CD4-positive, alpha-beta T cell (primary cell): ENCODE measurements at regions not wholly inside any gene's neighbourhood (a gene's known extent, or its start where the extent isn't known, plus 50 kb on each side); places are given as distances from the start of the nearest gene placed in this dataset.

Experiments
- ATAC-seq: fragments of 200-7000 bp; cut with Tn5 transposase; one replicate; pipeline ENCODE4 v1.10.0; 2022; ENCODE audit warnings: mild to moderate bottlenecking; ENCODE audit not compliant: poor library complexity
- CTCF ChIA-PET: fragments of 350-600 bp; sonication (Branson Sonifier 250); formaldehyde crosslinking; loops from one replicate; lab custom pipeline; 2021; ENCODE audit warnings: antibody characterized with exemption, inconsistent platforms; lab: Charles Lee
- POLR2A ChIA-PET: fragments of 350-600 bp; sonication (Branson Sonifier 250); formaldehyde crosslinking; loops from one replicate; lab custom pipeline; 2021; ENCODE audit warnings: antibody characterized with exemption, inconsistent platforms; lab: Charles Lee
- DNase-seq, 14 experiments: peaks; one replicate each; pipeline ENCODE4 v3.0.0-alpha.2; 2013 to 2020; ENCODE audit warnings: mixed read lengths in 2 of 14
- H3K27ac ChIP-seq, 2 donors: one replicate each; pipeline versions ENCODE4 v1.5.1 to v1.7.0; 2013; ENCODE audit warnings: low read length in 2 of 2, low read depth in 1 of 2, mild to moderate bottlenecking in 1 of 2
- H3K27me3 ChIP-seq, 2 experiments: 1 replicate in 1 of 2; 2 replicates in 1 of 2; pipeline versions ENCODE4 v1.6.1 to v1.7.0; 2013; ENCODE audit warnings: low read length in 2 of 2, control low read depth in 1 of 2, mild to moderate bottlenecking in 1 of 2, moderate library complexity in 1 of 2; ENCODE audit not compliant: insufficient read depth in 2 of 2, control insufficient read depth in 1 of 2
- H3K36me3 ChIP-seq: one replicate; pipeline ENCODE4 v1.6.1; 2013; ENCODE audit warnings: low read length, control low read depth; ENCODE audit not compliant: insufficient read depth
- H3K4me1 ChIP-seq: one replicate; pipeline ENCODE4 v1.6.1; 2013; ENCODE audit warnings: low read length, control low read depth; ENCODE audit not compliant: insufficient read depth
- H3K4me3 ChIP-seq: one replicate; pipeline ENCODE4 v1.5.1; 2013; ENCODE audit warnings: mild to moderate bottlenecking, low read length, moderate library complexity
- H3K9me3 ChIP-seq, 2 experiments: 1 replicate in 1 of 2; 2 replicates in 1 of 2; pipeline versions ENCODE4 v1.6.1 to v1.7.0; 2013; ENCODE audit warnings: low read length in 2 of 2, mild to moderate bottlenecking in 2 of 2, control low read depth in 1 of 2, moderate library complexity in 1 of 2; ENCODE audit not compliant: control insufficient read depth in 1 of 2, insufficient read depth in 1 of 2
- H3K27ac Mint-ChIP-seq: one replicate; pipeline ENCODE4 v1.8.0; 2020; ENCODE audit warnings: mixed read lengths
- H3K27me3 Mint-ChIP-seq: one replicate; pipeline ENCODE4 v1.8.0; 2021; ENCODE audit warnings: mixed read lengths
- H3K36me3 Mint-ChIP-seq: one replicate; pipeline ENCODE4 v1.8.0; 2021; ENCODE audit warnings: low read depth, mixed read lengths
- H3K4me1 Mint-ChIP-seq: one replicate; pipeline ENCODE4 v1.8.0; 2021; ENCODE audit warnings: low read depth, mixed read lengths
- H3K4me3 Mint-ChIP-seq: one replicate; pipeline ENCODE4 v1.8.0; 2020; ENCODE audit warnings: mild to moderate bottlenecking, mixed read lengths
- H3K9me3 Mint-ChIP-seq: one replicate; pipeline ENCODE4 v1.8.0; 2020; ENCODE audit warnings: mixed read lengths
- intact Hi-C, 2 experiments: fragments of 100-400 bp; cut with DNase I in 1 of 2; cut with micrococcal nuclease in 1 of 2; formaldehyde crosslinking; loops; one replicate each; pipeline versions ENCODE4 v1.15.1 to v1.9.0; 2023 to 2025; cut with DNase I, micrococcal nuclease
- TF ChIP-seq, protein P1 (sequence below): fragments of 200-600 bp; IDR thresholded peaks from one replicate; pipeline ENCODE4 v1.8.0; 2022; ENCODE audit warnings: antibody characterized with exemption, mild to moderate bottlenecking

DNA sequence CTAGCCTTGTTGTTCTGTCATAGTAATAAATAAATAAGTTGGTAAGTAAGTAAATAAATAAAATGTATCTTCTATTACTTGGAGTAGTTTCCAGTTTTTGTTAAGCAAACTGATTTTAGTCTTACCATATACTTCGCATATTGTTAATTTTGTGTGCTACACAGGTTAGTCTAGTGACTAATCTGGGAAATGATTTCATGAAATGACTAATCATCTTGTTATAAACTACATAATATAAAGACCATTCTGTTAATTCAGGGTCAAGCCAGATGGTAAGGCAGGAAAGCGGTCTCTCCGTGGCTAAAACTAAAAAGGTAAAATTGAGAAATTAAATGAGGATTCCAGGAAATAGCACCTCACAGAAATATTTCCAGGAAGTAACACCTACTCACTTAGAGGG lies 58.5 kb upstream of the FOXP2 start:
- ChIA-PET CTCF (interaction anchor here (0.6 kb wide), 1 partner anchor 15 kb away, joined by 3 read pairs; no protein-coding TSS in a partner anchor), POLR2A (no interaction called here)
- H3K27ac ChIP-seq: no peak overlapping the region
- no peak overlapping the region for H3K4me3 ChIP-seq
- Mint-ChIP-seq H3K4me1 (no peaks in the 10 kb centered on the region), H3K4me3 (no peak overlapping the region), H3K27ac (no peak overlapping the region), H3K27me3 (no peaks in the 10 kb centered on the region), H3K36me3 (no peaks in the 10 kb centered on the region), H3K9me3 (peaks cover 3% of the 10 kb centered on the region)
- intact Hi-C loops: no loop called here
- H3K27me3 ChIP-seq: no peaks in the 10 kb centered on the region
- DNase-seq (no peak), ATAC-seq (no peak)
- H3K4me1 ChIP-seq: no peaks in the 10 kb centered on the region
- TF ChIP-seq, protein P1, sequence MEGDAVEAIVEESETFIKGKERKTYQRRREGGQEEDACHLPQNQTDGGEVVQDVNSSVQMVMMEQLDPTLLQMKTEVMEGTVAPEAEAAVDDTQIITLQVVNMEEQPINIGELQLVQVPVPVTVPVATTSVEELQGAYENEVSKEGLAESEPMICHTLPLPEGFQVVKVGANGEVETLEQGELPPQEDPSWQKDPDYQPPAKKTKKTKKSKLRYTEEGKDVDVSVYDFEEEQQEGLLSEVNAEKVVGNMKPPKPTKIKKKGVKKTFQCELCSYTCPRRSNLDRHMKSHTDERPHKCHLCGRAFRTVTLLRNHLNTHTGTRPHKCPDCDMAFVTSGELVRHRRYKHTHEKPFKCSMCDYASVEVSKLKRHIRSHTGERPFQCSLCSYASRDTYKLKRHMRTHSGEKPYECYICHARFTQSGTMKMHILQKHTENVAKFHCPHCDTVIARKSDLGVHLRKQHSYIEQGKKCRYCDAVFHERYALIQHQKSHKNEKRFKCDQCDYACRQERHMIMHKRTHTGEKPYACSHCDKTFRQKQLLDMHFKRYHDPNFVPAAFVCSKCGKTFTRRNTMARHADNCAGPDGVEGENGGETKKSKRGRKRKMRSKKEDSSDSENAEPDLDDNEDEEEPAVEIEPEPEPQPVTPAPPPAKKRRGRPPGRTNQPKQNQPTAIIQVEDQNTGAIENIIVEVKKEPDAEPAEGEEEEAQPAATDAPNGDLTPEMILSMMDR: no peak
- H3K9me3 ChIP-seq: no peaks in the 10 kb centered on the region
- H3K36me3 ChIP-seq: no peaks in the 10 kb centered on the region

DNA sequence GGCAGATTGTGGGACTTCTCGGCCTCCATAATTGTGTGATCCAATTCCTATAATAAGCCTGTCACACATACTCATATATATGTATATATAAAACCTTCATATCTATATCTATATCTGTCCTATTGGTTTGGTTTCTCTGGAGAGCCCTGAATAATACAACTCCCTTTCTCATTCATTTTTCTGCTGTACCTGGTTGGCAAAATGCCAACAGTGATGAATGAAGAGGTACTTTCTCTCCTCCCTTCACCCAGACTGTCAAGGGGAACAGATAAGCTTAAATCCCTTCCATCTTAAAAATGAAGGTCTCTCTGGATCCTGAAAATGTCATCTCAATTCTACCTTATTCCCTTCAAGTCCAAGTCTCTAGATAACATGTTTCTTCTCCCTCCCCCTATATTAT lies 60.3 kb upstream of the FOXP2 start:
- Histone ChIP-seq H3K4me1 (no peaks in the 10 kb centered on the region), H3K27me3 (no peaks in the 10 kb centered on the region), H3K27ac (no peak overlapping the region), H3K36me3 (no peaks in the 10 kb centered on the region), H3K4me3 (no peak overlapping the region), H3K9me3 (no peaks in the 10 kb centered on the region)
- Mint-ChIP-seq H3K4me1 (no peaks in the 10 kb centered on the region), H3K27ac (no peak overlapping the region), H3K36me3 (no peaks in the 10 kb centered on the region), H3K27me3 (no peaks in the 10 kb centered on the region), H3K4me3 (no peak overlapping the region), H3K9me3 (no peaks in the 10 kb centered on the region)
- intact Hi-C loops: no loop called here
- ChIA-PET POLR2A (no interaction called here), CTCF (no interaction called here)
- ATAC-seq (no peak), DNase-seq (no peak)
- TF ChIP-seq, protein P1: no peak

DNA sequence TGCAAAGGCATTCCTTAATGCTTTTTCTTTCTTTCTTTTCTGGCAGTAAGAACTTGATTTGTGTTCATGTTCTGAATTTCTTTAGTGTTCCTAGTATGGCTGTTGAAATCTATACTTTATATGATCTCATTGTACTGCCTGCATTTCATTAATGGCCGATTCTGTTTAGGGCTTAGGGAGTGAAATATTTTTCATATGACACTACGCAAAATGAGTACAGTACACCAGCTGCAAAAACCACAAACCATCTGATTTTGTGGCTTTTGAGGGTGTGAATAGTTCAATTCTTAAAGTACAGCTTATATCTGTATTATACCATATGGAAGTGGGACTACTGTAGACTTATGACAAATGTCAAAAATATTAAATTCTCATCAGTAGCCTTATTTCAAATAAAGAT lies 69.1 kb upstream of the FOXP2 start:
- intact Hi-C loops: no loop called here
- Mint-ChIP-seq H3K9me3 (no peaks in the 10 kb centered on the region), H3K4me3 (no peak overlapping the region), H3K27me3 (no peaks in the 10 kb centered on the region), H3K4me1 (no peaks in the 10 kb centered on the region), H3K27ac (no peak overlapping the region), H3K36me3 (no peaks in the 10 kb centered on the region)
- DNase-seq (no peak), ATAC-seq (no peak)
- H3K4me1 ChIP-seq: no peaks in the 10 kb centered on the region
- no peaks in the 10 kb centered on the region for H3K36me3 ChIP-seq
- H3K9me3 ChIP-seq: no peaks in the 10 kb centered on the region
- H3K4me3 ChIP-seq: no peak overlapping the region
- ChIA-PET CTCF (no interaction called here), POLR2A (no interaction called here)
- H3K27me3 ChIP-seq: no peaks in the 10 kb centered on the region
- TF ChIP-seq, protein P1: no peak
- no peak overlapping the region for H3K27ac ChIP-seq
